ENCODE measurements at regions not wholly inside any gene's neighbourhood (a gene's known extent, or its start where the extent isn't known, plus 50 kb on each side); places are given as distances from the start of the nearest gene placed in this dataset.

GRCh38 chr4:43993196-43993902, 455.3 kb downstream of the KCTD8 start (continued):
- TF ChIP-seq IKZF5 (CRISPR knock-in tag; IDR thresholded peaks at IDR 0.05) (no peak), DRAP1 (CRISPR knock-in tag; IDR thresholded peaks at IDR 0.05) (no peak), GABPB1 (CRISPR knock-in tag; IDR thresholded peaks at IDR 0.05) (no peak)

GRCh38 chr4:43999669-44000068, 448.9 kb downstream of the KCTD8 start:
- H3K4me1 ChIP-seq (ENCODE audit: insufficient read depth, low read length) = peaks cover 7% of the 10 kb centered on the region
- ChIA-PET POLR2A (no interaction called here), CTCF (ENCODE audit: low intra/inter-chr PET ratio, low total read pairs) (no interaction called here)
- H3K4me3 ChIP-seq (replicated peaks in 1 of 3; ENCODE audit: insufficient read depth in 1 of 3, low read depth in 2 of 3, low read length in 3 of 3) = no peak overlapping the region
- no peaks in the 10 kb centered on the region for H4K20me1 ChIP-seq (ENCODE audit: insufficient read depth, low read length)
- FAIRE-seq = no peak
- TF ChIP-seq YY1 (IDR thresholded peaks at IDR 0.05; ENCODE audit: insufficient read depth, insufficient replicate concordance, low read depth, low read length) = no peak
- TF ChIP-seq ZNF143 (CRISPR knock-in tag; IDR thresholded peaks at IDR 0.05) = no peak
- TF ChIP-seq SNAPC2 (CRISPR knock-in tag; IDR thresholded peaks at IDR 0.05) = no peak
- TF ChIP-seq KDM3A (CRISPR knock-in tag; IDR thresholded peaks at IDR 0.05; ENCODE audit: low read depth) = no peak
- TF ChIP-seq ZNF572 (CRISPR knock-in tag; IDR thresholded peaks at IDR 0.05) = no peak
- TF ChIP-seq DNMT3B (CRISPR knock-in tag; conservative IDR thresholded peaks at IDR 0.05) = no peak
- no peak for TF ChIP-seq SRSF4 (IDR thresholded peaks at IDR 0.05; ENCODE audit: low read depth, low read length, poor library complexity, severe bottlenecking)
- TF ChIP-seq ZNF451 (CRISPR knock-in tag; IDR thresholded peaks at IDR 0.05) = no peak
- no peak for TF ChIP-seq SSRP1 (CRISPR knock-in tag; IDR thresholded peaks at IDR 0.05)
- TF ChIP-seq BCL3 (CRISPR knock-in tag; IDR thresholded peaks at IDR 0.05) = no peak
- TF ChIP-seq SRSF9 (IDR thresholded peaks at IDR 0.05; ENCODE audit: borderline replicate concordance, insufficient read depth, low read depth, low read length, poor library complexity, severe bottlenecking) = no peak
- TF ChIP-seq ZNF251 (CRISPR knock-in tag; IDR thresholded peaks at IDR 0.05) = no peak
- no peaks in the 10 kb centered on the region for H3K27me3 ChIP-seq (ENCODE audit: control insufficient read depth in 1 of 2, insufficient read depth in 2 of 2, low read length in 2 of 2)
- no peak for DNase-seq (ENCODE audit: low spot score)
- ATAC-seq = no peak
- 2% methylated on average over 1 of the region's 1 CpG for WGBS (ENCODE audit: low lambda C conversion rate)
- H3K9me3 ChIP-seq (ENCODE audit: low read length) = no peaks in the 10 kb centered on the region
- H3K9ac ChIP-seq (ENCODE audit: insufficient read depth, low read depth, low read length) = no peak overlapping the region
- H3K4me2 ChIP-seq (ENCODE audit: low read depth, low read length) = no peak overlapping the region
- no peaks in the 10 kb centered on the region for H3K36me3 ChIP-seq (replicated peaks in 1 of 2; ENCODE audit: control insufficient read depth in 1 of 2, insufficient read depth in 2 of 2, low read length in 2 of 2)
- in situ Hi-C loops (cut with HindIII; ENCODE audit: extremely low pct_ligation_motif_present, low pct_unique_long_range_greater_than_20kb) = no loop called here
- H3K27ac ChIP-seq (ENCODE audit: extremely low read length, insufficient read depth, low read length) = no peak overlapping the region
- no peak overlapping the region for H2AFZ ChIP-seq (ENCODE audit: low read length)
- no TSS peak for BruUV-seq (replicated peaks)
- intact Hi-C loops (cut with micrococcal nuclease; ENCODE audit: unreplicated experiment) = no loop called here
- no peaks in the 10 kb centered on the region for H3K79me2 ChIP-seq (ENCODE audit: insufficient read depth, low read length)

Measured in HepG2 (cell line).